Loucy (cell line): ENCODE measurements at regions not wholly inside any gene's neighbourhood (a gene's known extent, or its start where the extent isn't known, plus 50 kb on each side); places are given as distances from the start of the nearest gene placed in this dataset.

Experiments
- EZH2phosphoT487 ChIP-seq: fragments of 200-600 bp; IDR thresholded peaks from 2 replicates; pipeline ENCODE4 v1.6.1; 2018; ENCODE audit warnings: antibody characterized with exemption, mild to moderate bottlenecking, moderate library complexity, borderline replicate concordance
- TF ChIP-seq, protein P1 (sequence below): fragments of 200-600 bp; sonication (generic); conservative IDR thresholded peaks from 2 replicates; pipeline ENCODE4 v1.5.1; 2014; ENCODE audit warnings: mild to moderate bottlenecking, antibody characterized with exemption, low read length

DNA sequence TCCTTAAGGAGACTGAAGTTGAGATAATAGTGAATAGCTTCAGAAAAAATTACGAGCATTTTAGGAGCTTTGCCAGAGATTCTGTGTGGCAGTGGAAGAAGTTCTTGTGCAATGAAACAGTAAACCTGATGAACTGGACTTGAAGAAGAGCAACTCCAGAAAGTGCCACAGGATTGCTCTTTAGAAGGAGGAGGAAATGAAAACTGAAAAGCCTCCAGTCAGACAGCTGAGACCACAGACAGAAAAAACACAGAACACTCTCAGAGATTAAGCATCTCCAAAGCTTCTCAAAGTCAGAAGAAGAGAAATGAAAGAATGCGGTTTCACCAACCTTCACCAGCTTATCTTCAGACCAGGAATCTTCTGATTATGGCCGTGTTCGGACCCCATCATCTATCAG is 329.7 kb upstream of the CNTNAP5 start:
- TF ChIP-seq, protein P1, sequence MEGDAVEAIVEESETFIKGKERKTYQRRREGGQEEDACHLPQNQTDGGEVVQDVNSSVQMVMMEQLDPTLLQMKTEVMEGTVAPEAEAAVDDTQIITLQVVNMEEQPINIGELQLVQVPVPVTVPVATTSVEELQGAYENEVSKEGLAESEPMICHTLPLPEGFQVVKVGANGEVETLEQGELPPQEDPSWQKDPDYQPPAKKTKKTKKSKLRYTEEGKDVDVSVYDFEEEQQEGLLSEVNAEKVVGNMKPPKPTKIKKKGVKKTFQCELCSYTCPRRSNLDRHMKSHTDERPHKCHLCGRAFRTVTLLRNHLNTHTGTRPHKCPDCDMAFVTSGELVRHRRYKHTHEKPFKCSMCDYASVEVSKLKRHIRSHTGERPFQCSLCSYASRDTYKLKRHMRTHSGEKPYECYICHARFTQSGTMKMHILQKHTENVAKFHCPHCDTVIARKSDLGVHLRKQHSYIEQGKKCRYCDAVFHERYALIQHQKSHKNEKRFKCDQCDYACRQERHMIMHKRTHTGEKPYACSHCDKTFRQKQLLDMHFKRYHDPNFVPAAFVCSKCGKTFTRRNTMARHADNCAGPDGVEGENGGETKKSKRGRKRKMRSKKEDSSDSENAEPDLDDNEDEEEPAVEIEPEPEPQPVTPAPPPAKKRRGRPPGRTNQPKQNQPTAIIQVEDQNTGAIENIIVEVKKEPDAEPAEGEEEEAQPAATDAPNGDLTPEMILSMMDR: no peak
- no peak for TF ChIP-seq EZH2phosphoT487
